A673 (cell line): ENCODE measurements at regions not wholly inside any gene's neighbourhood (a gene's known extent, or its start where the extent isn't known, plus 50 kb on each side); places are given as distances from the start of the nearest gene placed in this dataset.

Experiments
- EZH2 ChIP-seq: fragments of 200-600 bp; sonication (generic); IDR thresholded peaks from 2 replicates; pipeline ENCODE4 v1.6.1; 2017; ENCODE audit warnings: borderline replicate concordance, low read depth, mild to moderate bottlenecking, mixed read lengths, antibody characterized with exemption, low read length; ENCODE audit not compliant: poor library complexity, severe bottlenecking
- TF ChIP-seq, protein P1 (sequence below): fragments of 300-800, 200-600 bp; sonication (generic); conservative IDR thresholded peaks from 2 replicates; pipeline ENCODE4 v1.5.1; 2017; ENCODE audit warnings: low read depth, mild to moderate bottlenecking, antibody characterized with exemption, low read length, moderate library complexity, mixed read lengths

- TF ChIP-seq, protein P1, sequence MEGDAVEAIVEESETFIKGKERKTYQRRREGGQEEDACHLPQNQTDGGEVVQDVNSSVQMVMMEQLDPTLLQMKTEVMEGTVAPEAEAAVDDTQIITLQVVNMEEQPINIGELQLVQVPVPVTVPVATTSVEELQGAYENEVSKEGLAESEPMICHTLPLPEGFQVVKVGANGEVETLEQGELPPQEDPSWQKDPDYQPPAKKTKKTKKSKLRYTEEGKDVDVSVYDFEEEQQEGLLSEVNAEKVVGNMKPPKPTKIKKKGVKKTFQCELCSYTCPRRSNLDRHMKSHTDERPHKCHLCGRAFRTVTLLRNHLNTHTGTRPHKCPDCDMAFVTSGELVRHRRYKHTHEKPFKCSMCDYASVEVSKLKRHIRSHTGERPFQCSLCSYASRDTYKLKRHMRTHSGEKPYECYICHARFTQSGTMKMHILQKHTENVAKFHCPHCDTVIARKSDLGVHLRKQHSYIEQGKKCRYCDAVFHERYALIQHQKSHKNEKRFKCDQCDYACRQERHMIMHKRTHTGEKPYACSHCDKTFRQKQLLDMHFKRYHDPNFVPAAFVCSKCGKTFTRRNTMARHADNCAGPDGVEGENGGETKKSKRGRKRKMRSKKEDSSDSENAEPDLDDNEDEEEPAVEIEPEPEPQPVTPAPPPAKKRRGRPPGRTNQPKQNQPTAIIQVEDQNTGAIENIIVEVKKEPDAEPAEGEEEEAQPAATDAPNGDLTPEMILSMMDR, result no peak
- TF ChIP-seq EZH2, result no peak
These were observed 478.0 kb downstream of the MMUT start for GRCh38 chr6:48985025-48985424.
